SHP77 treated with DMSO at 0.1 percent for 48 hours (cell line): ENCODE measurements at regions not wholly inside any gene's neighbourhood (a gene's known extent, or its start where the extent isn't known, plus 50 kb on each side); places are given as distances from the start of the nearest gene placed in this dataset.
"Not testable (repeated sequence)": the region's sequence is repeated elsewhere in the genome, so short reads cannot be mapped to it uniquely, and the experiment has no call there.

Experiments used
- DNase-seq: peaks from one replicate; lab custom pipeline; 2025; lab: John Stamatoyannopoulos, UW

GRCh38 chr13:31518645-31519044, 220.7 kb upstream of the RXFP2 start:
- DNase-seq = no peak

GRCh38 chr13:31521435-31521834, 217.9 kb upstream of the RXFP2 start:
- no peak for DNase-seq

GRCh38 chr13:31522396-31522795, 216.9 kb upstream of the RXFP2 start:
- DNase-seq = no peak

- DNase-seq = no peak
These were observed 211.2 kb upstream of the RXFP2 start for GRCh38 chr13:31528176-31528575.

GRCh38 chr13:31528758-31529157, 210.6 kb upstream of the RXFP2 start:
- no peak for DNase-seq

GRCh38 chr13:31530922-31531321, 208.4 kb upstream of the RXFP2 start:
- DNase-seq = no peak

GRCh38 chr13:31537052-31537451, 202.3 kb upstream of the RXFP2 start:
- no peak for DNase-seq

- DNase-seq = no peak
These were observed 201.0 kb upstream of the RXFP2 start for GRCh38 chr13:31538067-31539042.

- DNase-seq = no peak
These were observed 199.0 kb upstream of the RXFP2 start for GRCh38 chr13:31540281-31540680.

GRCh38 chr13:31543190-31543589, 196.1 kb upstream of the RXFP2 start:
- DNase-seq = no peak

GRCh38 chr13:31545616-31546015, 193.7 kb upstream of the RXFP2 start:
- DNase-seq = no peak

- no peak for DNase-seq
These were observed 182.9 kb upstream of the RXFP2 start for GRCh38 chr13:31556376-31556775.

GRCh38 chr13:31584221-31584620, 155.1 kb upstream of the RXFP2 start:
- DNase-seq = not testable (repeated sequence)

GRCh38 chr13:31587698-31588266, 151.5 kb upstream of the RXFP2 start:
- DNase-seq = no peak

GRCh38 chr13:31588316-31588715, 151.0 kb upstream of the RXFP2 start:
- DNase-seq = no peak

- no peak for DNase-seq
These were observed 150.4 kb upstream of the RXFP2 start for GRCh38 chr13:31588893-31589292.

GRCh38 chr13:31591642-31592233, 147.6 kb upstream of the RXFP2 start:
- DNase-seq = no peak

- no peak for DNase-seq
These were observed 145.3 kb upstream of the RXFP2 start for GRCh38 chr13:31594056-31594455.

- no peak for DNase-seq
These were observed 143.8 kb upstream of the RXFP2 start for GRCh38 chr13:31595563-31595962.

- no peak for DNase-seq
These were observed 140.3 kb upstream of the RXFP2 start for GRCh38 chr13:31598990-31599389.

GRCh38 chr13:31605076-31605860, 134.1 kb upstream of the RXFP2 start:
- DNase-seq = no peak

- DNase-seq = not testable (repeated sequence)
These were observed 131.8 kb upstream of the RXFP2 start for GRCh38 chr13:31607531-31607930.
